ENCODE measurements at regions not wholly inside any gene's neighbourhood (a gene's known extent, or its start where the extent isn't known, plus 50 kb on each side); places are given as distances from the start of the nearest gene placed in this dataset.

GRCh38 chr18:72470391-72470790 is 73.8 kb downstream of the CBLN2 start:
- Histone ChIP-seq H3K9me3 (peaks cover 0 to 2% (median 0%) of the 10 kb centered on the region in 4 donors), H3K4me3 (no peak overlapping the region), H3K36me3 (no peaks in the 10 kb centered on the region), H3K27ac (no peak overlapping the region), H3K4me1 (no peaks in the 10 kb centered on the region), H3K27me3 (no peaks in the 10 kb centered on the region)
- intact Hi-C loops (cut with DNase I) = no loop called here
- DNase-seq = no peak
- no peak for TF ChIP-seq POLR2A (IDR thresholded peaks at IDR 0.05)
- TF ChIP-seq CTCF (IDR thresholded peaks at IDR 0.05) = no peak
- no peak for TF ChIP-seq EP300 (IDR thresholded peaks at IDR 0.05)
- no peak for TF ChIP-seq POLR2AphosphoS5 (IDR thresholded peaks at IDR 0.05)

DNA sequence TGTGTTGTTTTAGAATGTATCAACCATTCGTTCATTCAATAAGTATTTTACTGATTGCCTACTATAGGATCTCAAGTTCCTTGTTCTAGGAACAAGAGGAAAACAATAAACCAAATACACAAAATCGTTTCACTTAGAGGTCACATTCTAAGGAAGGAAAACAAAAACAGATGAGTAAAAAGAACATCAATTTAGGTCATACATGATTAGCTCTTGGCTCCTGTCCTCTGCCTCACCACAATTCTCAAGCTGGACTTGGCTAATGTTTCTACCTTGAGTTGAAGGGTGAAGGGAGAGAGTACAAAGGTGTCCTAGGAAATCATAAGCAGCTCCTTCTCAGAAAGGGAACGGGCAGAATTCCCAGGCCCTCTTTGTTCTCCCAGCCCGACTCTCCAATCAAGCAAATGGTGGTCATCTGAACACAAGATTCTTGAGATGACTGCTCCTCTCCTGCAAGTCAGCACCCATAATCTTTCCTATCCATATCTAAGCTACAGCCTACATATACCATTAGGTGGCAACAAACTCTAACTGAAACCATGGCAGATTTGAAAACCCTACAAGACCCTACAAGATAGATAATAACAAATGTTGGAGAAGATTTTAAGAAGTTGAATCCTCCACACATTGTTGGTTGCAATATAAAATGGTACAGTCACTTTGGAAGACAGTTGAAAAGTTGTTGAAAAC is 76.0 kb downstream of the CBLN2 start:
- intact Hi-C loops (cut with DNase I) = no loop called here
- 59 to 66% methylated on average over 4 of the region's 4 CpGs for WGBS, 2 donors
- Histone ChIP-seq H3K4me3 (no peak overlapping the region), H3K27ac (no peak overlapping the region), H3K36me3 (no peaks in the 10 kb centered on the region), H3K27me3 (no peaks in the 10 kb centered on the region), H3K9me3 (peaks cover 0 to 2% (median 0%) of the 10 kb centered on the region in 4 donors), H3K4me1 (no peaks in the 10 kb centered on the region)
- no peak for TF ChIP-seq CTCF (IDR thresholded peaks at IDR 0.05)
- TF ChIP-seq POLR2A (IDR thresholded peaks at IDR 0.05) = no peak
- no peak for TF ChIP-seq POLR2AphosphoS5 (IDR thresholded peaks at IDR 0.05)
- no peak for TF ChIP-seq EP300 (IDR thresholded peaks at IDR 0.05)
- DNase-seq = no peak

DNA sequence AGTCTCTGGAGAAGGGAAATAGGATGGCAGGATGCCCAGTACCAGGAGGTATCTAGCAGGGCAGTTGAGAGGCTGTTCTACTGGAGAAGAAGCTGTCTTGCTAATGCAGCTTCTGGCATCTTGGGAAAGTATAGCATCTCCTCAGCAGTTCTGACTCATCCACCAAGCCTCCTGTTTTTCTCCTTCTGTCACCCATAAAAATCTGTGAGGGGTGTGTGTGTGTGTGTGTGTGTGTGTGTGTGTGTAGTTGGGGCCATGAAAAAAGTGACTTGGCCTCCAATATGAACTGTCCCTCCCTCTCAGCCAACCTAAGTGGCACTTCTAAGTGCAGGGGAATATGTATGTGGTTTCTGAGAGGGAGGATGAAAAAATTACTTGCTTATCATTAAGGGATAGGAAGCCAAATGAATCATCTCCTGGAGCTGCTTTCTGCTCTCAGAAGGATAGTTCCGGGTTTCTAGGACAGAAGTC is 83.9 kb downstream of the CBLN2 start:
- Histone ChIP-seq H3K9me3 (no peaks in the 10 kb centered on the region), H3K27me3 (no peaks in the 10 kb centered on the region), H3K4me1 (no peaks in the 10 kb centered on the region), H3K27ac (no peak overlapping the region), H3K4me3 (no peak overlapping the region), H3K36me3 (no peaks in the 10 kb centered on the region)
- WGBS, 2 donors = 43 to 69% methylated on average over 1 of the region's 1 CpG
- no peak for DNase-seq
- intact Hi-C loops (cut with DNase I) = no loop called here
- TF ChIP-seq EP300 (IDR thresholded peaks at IDR 0.05) = no peak
- no peak for TF ChIP-seq POLR2A (IDR thresholded peaks at IDR 0.05)
- no peak for TF ChIP-seq POLR2AphosphoS5 (IDR thresholded peaks at IDR 0.05)
- no peak for TF ChIP-seq CTCF (IDR thresholded peaks at IDR 0.05)

- H3K4me3 ChIP-seq = no peak overlapping the region
- no peaks in the 10 kb centered on the region for H3K4me1 ChIP-seq
- intact Hi-C loops (cut with DNase I) = no loop called here
- no peak for TF ChIP-seq POLR2A (IDR thresholded peaks at IDR 0.05)
- TF ChIP-seq CTCF (IDR thresholded peaks at IDR 0.05) = no peak
- no peak for TF ChIP-seq EP300 (IDR thresholded peaks at IDR 0.05)
- no peak for TF ChIP-seq POLR2AphosphoS5 (IDR thresholded peaks at IDR 0.05)
- H3K27me3 ChIP-seq = no peaks in the 10 kb centered on the region
- H3K27ac ChIP-seq = no peak overlapping the region
- DNase-seq = no peak
- no peaks in the 10 kb centered on the region for H3K36me3 ChIP-seq
- H3K9me3 ChIP-seq = no peaks in the 10 kb centered on the region
Observed at GRCh38 chr18:72458271-72458670, 85.9 kb downstream of the CBLN2 start.

- no peak for DNase-seq
- H3K4me3 ChIP-seq = no peak overlapping the region
- H3K9me3 ChIP-seq = no peaks in the 10 kb centered on the region
- no peaks in the 10 kb centered on the region for H3K4me1 ChIP-seq
- WGBS, 2 donors = 85 to 94% methylated on average over 1 of the region's 1 CpG
- intact Hi-C loops (cut with DNase I) = no loop called here
- no peaks in the 10 kb centered on the region for H3K27me3 ChIP-seq
- TF ChIP-seq POLR2AphosphoS5 (IDR thresholded peaks at IDR 0.05) = no peak
- no peak for TF ChIP-seq POLR2A (IDR thresholded peaks at IDR 0.05)
- TF ChIP-seq EP300 (IDR thresholded peaks at IDR 0.05) = no peak
- no peak for TF ChIP-seq CTCF (IDR thresholded peaks at IDR 0.05)
- H3K36me3 ChIP-seq = no peaks in the 10 kb centered on the region
- no peak overlapping the region for H3K27ac ChIP-seq
Observed at GRCh38 chr18:72456802-72457201, 87.3 kb downstream of the CBLN2 start.
